HEK293T (cell line): ENCODE measurements at regions not wholly inside any gene's neighbourhood (a gene's known extent, or its start where the extent isn't known, plus 50 kb on each side); places are given as distances from the start of the nearest gene placed in this dataset.

Experiments
- ARNT ChIP-seq: fragments of 450-650 bp; IDR thresholded peaks from 2 replicates; pipeline ENCODE4 v1.6.1; 2017; ENCODE audit warnings: mild to moderate bottlenecking
- BHLHE40 ChIP-seq: fragments of 450-650 bp; IDR thresholded peaks from 2 replicates; pipeline ENCODE4 v1.6.1; 2016; ENCODE audit warnings: mild to moderate bottlenecking, moderate library complexity, borderline replicate concordance
- CTBP1 ChIP-seq: fragments of 450-650 bp; IDR thresholded peaks from 2 replicates; pipeline ENCODE4 v1.6.1; 2016; ENCODE audit warnings: borderline replicate concordance
- ELF4 ChIP-seq: fragments of 450-650 bp; IDR thresholded peaks from 2 replicates; pipeline ENCODE4 v1.6.1; 2017; ENCODE audit warnings: antibody characterized with exemption
- FOXA1 ChIP-seq: fragments of 450-650 bp; IDR thresholded peaks from 2 replicates; pipeline ENCODE4 v1.6.1; 2016; ENCODE audit warnings: mild to moderate bottlenecking
- FOXK2 ChIP-seq: fragments of 450-650 bp; IDR thresholded peaks from 2 replicates; pipeline ENCODE4 v1.6.1; 2016; ENCODE audit warnings: mild to moderate bottlenecking
- FOXM1 ChIP-seq: fragments of 450-650 bp; IDR thresholded peaks from 2 replicates; pipeline ENCODE4 v1.6.1; 2017; ENCODE audit warnings: mild to moderate bottlenecking, borderline replicate concordance
- HDGF ChIP-seq: fragments of 450-650 bp; IDR thresholded peaks from 2 replicates; pipeline ENCODE4 v1.6.1; 2017; ENCODE audit warnings: antibody characterized with exemption, borderline replicate concordance
- L3MBTL2 ChIP-seq: fragments of 450-650 bp; conservative IDR thresholded peaks from 2 replicates; pipeline ENCODE4 v1.6.1; 2016; ENCODE audit warnings: mild to moderate bottlenecking
- LEF1 ChIP-seq: fragments of 450-650 bp; IDR thresholded peaks from 2 replicates; pipeline ENCODE4 v1.6.1; 2017; ENCODE audit warnings: mild to moderate bottlenecking, borderline replicate concordance
- SP1 ChIP-seq: fragments of 450-650 bp; IDR thresholded peaks from 2 replicates; pipeline ENCODE4 v1.6.1; 2017
- SUZ12 ChIP-seq: fragments of 450-650 bp; IDR thresholded peaks from 2 replicates; pipeline ENCODE4 v1.6.1; 2016; ENCODE audit warnings: mild to moderate bottlenecking
- TARDBP ChIP-seq: fragments of 450-650 bp; IDR thresholded peaks from 2 replicates; pipeline ENCODE4 v1.6.1; 2016

DNA sequence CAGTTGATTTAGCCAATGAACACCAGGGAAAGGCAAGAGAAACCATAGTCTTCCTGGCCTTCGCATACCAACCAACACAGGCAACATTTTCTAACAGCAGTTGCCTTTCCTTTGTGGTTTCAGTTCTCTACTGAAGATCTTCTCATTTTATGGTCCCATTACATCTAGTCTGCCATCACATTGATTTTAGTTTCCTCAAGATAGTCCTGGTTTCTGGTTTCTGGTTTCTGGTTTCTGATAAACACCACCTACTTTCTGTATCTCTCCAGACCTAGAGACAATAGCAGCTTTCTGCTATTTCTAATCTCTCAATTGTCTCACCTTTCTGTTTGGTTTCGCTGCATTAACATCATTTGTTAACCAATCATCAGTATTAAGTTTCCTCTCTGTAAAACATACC, 646.3 kb upstream of the SPANXN1 start:
- no peak for TF ChIP-seq BHLHE40
- TF ChIP-seq FOXK2: no peak
- no peak for TF ChIP-seq SP1
- TF ChIP-seq LEF1: no peak
- TF ChIP-seq HDGF: no peak
- TF ChIP-seq TARDBP: no peak
- no peak for TF ChIP-seq CTBP1
- TF ChIP-seq FOXA1: no peak
- no peak for TF ChIP-seq ELF4
- TF ChIP-seq L3MBTL2: no peak
- TF ChIP-seq FOXM1: no peak
- no peak for TF ChIP-seq ARNT
- no peak for TF ChIP-seq SUZ12
